ENCODE measurements at regions not wholly inside any gene's neighbourhood (a gene's known extent, or its start where the extent isn't known, plus 50 kb on each side); places are given as distances from the start of the nearest gene placed in this dataset.

- no peak for TF ChIP-seq PAX5 (IDR thresholded peaks at IDR 0.05; ENCODE audit: insufficient read depth, low read length, severe bottlenecking)
- no peak for TF ChIP-seq POLR2AphosphoS5 (IDR thresholded peaks at IDR 0.05; ENCODE audit: low read depth, low read length)
- TF ChIP-seq POLR2A (IDR thresholded peaks at IDR 0.05; ENCODE audit: low read depth, low read length), result no peak
- TF ChIP-seq SPI1 (IDR thresholded peaks at IDR 0.05; ENCODE audit: low read depth, low read length), result no peak
- no peak for TF ChIP-seq TAF1 (IDR thresholded peaks at IDR 0.05; ENCODE audit: low read depth, low read length)
These were observed 159.6 kb upstream of the MPHOSPH6 start for GRCh38 chr16:82329504-82330192.
